ENCODE measurements at regions not wholly inside any gene's neighbourhood (a gene's known extent, or its start where the extent isn't known, plus 50 kb on each side); places are given as distances from the start of the nearest gene placed in this dataset.

GRCh38 chr15:94844538-94845389 is 613.4 kb downstream of the MCTP2 start (continued):
- TF ChIP-seq ZNF407 (CRISPR knock-in tag; IDR thresholded peaks at IDR 0.05; ENCODE audit: not compliant biosample characterization): no peak
- TF ChIP-seq ZNF83 (CRISPR knock-in tag; IDR thresholded peaks at IDR 0.05; ENCODE audit: borderline replicate concordance): no peak
- peak; percentile 33; the same call in 1 of the 2 replicates for TF ChIP-seq ZNF33B (CRISPR knock-in tag; IDR thresholded peaks at IDR 0.05)
- TF ChIP-seq JUND (CRISPR knock-in tag; IDR thresholded peaks at IDR 0.05): no peak
- 0 out of 2 replicates have a peak, but pooled peaks have one; percentile 34 for TF ChIP-seq ZNF350 (CRISPR knock-in tag; IDR thresholded peaks at IDR 0.05; ENCODE audit: borderline replicate concordance, low read depth)
- no peak for TF ChIP-seq E2F1 (CRISPR knock-in tag; IDR thresholded peaks at IDR 0.05)
- TF ChIP-seq ZNF260 (CRISPR knock-in tag; IDR thresholded peaks at IDR 0.05; ENCODE audit: borderline replicate concordance, low read depth): no peak
- no peak for TF ChIP-seq ZBTB40 (IDR thresholded peaks at IDR 0.05)
- TF ChIP-seq ZBTB40 (CRISPR knock-in tag; IDR thresholded peaks at IDR 0.05): no peak
